Fibroblast of the aortic adventitia (primary cell): ENCODE measurements at regions not wholly inside any gene's neighbourhood (a gene's known extent, or its start where the extent isn't known, plus 50 kb on each side); places are given as distances from the start of the nearest gene placed in this dataset.

Experiments used
- DNase-seq: peaks from one replicate; pipeline ENCODE4 v3.0.0-alpha.2; 2010; ENCODE audit warnings: low read depth
- H3K4me3 ChIP-seq: 2 replicates; pipeline ENCODE4 v1.5.1; 2011; ENCODE audit warnings: low read depth, mild to moderate bottlenecking, control low read depth, low read length, moderate library complexity
- TF ChIP-seq, protein P1 (sequence below): IDR thresholded peaks from 2 replicates; pipeline ENCODE4 v1.5.1; 2011; ENCODE audit warnings: mild to moderate bottlenecking, low read length, control low read depth, inconsistent platforms; ENCODE audit not compliant: insufficient read depth

DNA sequence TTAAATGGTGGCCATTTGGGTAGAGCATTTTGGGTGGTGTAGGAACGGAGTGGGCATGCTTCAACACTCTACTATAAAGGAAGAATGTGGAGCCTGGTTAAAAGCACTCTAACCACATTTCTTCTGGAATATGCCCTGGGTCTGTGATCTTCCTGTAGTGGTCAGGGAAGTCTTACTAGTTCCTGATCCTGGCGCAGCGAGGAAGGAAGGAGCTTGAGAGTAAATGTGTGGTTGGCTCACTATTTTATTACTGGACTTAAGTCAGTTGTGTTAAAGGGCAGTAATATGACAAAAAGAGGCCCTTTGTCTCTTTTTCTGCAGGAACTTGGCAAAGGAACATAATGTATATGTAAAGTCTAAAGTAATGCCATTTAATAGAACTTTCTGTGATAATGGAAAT lies 197.6 kb upstream of the ZPLD1 start:
- H3K4me3 ChIP-seq: no peak overlapping the region
- no peak for DNase-seq
- TF ChIP-seq, protein P1, sequence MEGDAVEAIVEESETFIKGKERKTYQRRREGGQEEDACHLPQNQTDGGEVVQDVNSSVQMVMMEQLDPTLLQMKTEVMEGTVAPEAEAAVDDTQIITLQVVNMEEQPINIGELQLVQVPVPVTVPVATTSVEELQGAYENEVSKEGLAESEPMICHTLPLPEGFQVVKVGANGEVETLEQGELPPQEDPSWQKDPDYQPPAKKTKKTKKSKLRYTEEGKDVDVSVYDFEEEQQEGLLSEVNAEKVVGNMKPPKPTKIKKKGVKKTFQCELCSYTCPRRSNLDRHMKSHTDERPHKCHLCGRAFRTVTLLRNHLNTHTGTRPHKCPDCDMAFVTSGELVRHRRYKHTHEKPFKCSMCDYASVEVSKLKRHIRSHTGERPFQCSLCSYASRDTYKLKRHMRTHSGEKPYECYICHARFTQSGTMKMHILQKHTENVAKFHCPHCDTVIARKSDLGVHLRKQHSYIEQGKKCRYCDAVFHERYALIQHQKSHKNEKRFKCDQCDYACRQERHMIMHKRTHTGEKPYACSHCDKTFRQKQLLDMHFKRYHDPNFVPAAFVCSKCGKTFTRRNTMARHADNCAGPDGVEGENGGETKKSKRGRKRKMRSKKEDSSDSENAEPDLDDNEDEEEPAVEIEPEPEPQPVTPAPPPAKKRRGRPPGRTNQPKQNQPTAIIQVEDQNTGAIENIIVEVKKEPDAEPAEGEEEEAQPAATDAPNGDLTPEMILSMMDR: no peak

- DNase-seq: peak; percentile 26
- H3K4me3 ChIP-seq: no peak overlapping the region
- TF ChIP-seq, protein P1: no peak
Measured at GRCh38 chr3:102237838-102238237, 197.0 kb upstream of the ZPLD1 start.

DNA sequence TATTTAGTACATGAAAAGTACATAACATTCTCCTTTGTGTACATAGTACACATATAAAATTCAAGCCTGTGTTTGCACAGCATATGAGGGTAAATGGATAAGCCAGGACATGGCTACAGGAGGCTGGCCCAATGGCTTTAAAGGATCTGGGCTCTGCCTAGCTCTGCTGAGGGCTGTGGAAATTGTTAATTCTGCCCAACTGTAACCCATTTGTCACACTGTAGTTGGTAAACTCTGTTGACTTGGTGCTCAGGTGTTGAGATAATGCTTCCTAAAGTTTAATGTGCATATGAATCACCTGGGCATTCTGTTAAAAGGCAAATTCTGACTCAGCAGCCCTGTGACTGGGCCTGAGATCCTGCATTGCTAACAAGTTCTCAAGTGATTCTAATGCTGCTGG lies 196.5 kb upstream of the ZPLD1 start:
- H3K4me3 ChIP-seq: no peak overlapping the region
- no peak for DNase-seq
- TF ChIP-seq, protein P1: no peak

DNA sequence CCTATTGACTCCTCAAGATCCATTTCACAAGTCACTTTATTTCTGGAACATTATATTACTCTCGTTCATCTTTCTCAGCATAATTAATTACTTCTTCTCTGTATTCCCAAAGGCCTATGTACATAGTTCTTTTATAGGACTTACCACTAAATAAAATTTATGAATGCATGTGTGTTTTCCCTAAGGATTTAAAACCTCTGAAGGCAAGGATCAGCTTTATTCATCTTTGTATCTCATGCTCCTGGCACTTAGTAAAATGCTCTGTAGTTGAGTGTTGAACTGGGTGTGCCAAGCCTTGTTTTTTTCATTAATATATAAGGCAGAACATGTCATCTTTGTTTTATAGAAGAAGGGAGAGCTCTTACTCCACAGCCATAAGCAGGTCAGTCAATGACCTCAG lies 194.1 kb upstream of the ZPLD1 start:
- no peak for DNase-seq
- TF ChIP-seq, protein P1: no peak
- no peak overlapping the region for H3K4me3 ChIP-seq

DNA sequence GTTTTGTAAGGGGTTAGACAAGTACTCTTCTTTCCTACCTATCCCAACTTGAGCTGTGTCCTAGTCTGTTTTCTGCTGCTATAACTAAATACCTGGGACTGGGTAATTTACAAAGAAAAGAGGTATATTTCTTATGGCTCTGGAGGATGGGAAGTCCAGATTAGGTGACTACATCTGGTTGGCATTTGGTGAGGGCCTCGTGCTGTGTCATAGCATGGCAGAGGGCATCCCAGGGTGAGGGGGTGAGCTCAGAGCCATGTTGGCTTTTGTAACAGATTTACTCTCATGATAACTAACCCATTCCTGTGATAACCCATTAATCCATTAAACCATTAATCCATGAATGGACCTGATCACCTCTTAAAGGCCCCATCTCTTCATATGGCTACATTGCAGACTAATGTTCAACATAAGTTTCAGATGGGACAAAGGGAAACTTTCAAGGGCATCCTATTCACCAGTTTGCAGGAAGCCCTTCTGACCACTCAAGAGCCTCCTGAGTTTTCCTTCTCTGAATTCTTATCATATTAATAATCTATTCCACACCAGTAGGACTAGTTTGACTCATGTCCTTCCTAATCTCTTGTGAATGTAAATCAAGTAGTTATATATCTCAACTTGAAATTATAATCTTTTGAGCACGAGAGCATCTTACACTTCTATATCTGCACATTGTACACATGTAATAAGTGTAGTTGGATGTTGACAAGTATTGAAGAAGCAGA lies 185.7 kb upstream of the ZPLD1 start:
- TF ChIP-seq, protein P1: no peak
- DNase-seq: no peak
- no peak overlapping the region for H3K4me3 ChIP-seq

DNA sequence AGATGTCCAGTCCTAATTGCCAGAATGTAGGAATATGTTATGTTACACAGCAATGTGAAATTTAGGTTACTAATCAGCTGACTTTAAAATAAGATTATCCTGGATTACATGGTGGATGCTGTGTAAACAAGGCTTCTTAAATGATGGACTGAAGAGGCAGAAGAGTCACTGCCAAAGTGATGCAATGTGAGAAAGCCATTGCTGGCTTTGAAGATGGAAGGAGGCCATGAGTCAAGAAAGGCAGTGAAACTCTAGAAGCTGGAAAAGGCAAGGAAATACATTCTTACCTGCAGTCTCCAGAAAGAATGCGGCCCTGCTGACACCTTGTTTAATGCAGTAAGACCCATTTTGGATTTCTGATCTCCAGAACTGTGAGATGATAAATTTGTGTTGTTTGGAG lies 179.1 kb upstream of the ZPLD1 start:
- DNase-seq: no peak
- no peak overlapping the region for H3K4me3 ChIP-seq
- TF ChIP-seq, protein P1: no peak
